ENCODE measurements at regions not wholly inside any gene's neighbourhood (a gene's known extent, or its start where the extent isn't known, plus 50 kb on each side); places are given as distances from the start of the nearest gene placed in this dataset.

DNA sequence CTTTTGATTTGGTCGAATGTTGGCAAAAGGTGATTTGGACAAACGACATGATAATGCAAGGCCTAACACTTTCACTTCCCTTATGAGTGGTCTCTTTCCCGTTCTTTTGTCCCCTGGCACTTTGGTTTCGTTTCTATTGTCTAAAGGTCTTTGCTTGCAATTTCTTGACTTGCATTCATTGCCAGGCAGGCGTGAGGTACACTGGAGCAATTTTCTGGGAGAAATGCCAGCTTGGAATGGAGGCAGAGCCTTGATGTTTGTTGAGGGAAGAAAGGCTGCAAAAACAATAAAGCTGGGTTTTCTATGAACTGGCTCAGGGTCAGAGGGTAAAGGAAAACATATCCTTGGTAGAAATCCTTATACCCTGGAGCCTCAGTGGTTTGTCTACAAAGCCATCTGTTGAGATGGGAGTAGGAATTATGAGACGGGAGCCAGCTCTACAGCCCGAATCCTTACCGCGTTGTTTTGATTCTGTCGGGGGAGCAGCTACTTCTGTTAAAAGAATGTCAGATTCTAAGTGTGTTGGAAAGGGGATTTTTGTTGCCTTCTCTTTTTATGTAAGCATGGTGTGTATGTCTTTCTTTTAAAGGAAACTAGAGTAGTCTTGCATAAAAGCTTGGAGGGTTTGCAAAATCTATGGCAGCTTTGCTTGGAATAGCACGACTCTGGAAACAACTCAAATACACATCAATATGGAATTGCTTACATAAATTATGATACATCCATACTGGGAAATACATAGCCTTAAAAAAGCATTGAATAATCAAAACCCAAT lies 158.9 kb downstream of the RMI1 start:
- no peak overlapping the region for H3K4me3 ChIP-seq (ENCODE audit: low read length)

DNA sequence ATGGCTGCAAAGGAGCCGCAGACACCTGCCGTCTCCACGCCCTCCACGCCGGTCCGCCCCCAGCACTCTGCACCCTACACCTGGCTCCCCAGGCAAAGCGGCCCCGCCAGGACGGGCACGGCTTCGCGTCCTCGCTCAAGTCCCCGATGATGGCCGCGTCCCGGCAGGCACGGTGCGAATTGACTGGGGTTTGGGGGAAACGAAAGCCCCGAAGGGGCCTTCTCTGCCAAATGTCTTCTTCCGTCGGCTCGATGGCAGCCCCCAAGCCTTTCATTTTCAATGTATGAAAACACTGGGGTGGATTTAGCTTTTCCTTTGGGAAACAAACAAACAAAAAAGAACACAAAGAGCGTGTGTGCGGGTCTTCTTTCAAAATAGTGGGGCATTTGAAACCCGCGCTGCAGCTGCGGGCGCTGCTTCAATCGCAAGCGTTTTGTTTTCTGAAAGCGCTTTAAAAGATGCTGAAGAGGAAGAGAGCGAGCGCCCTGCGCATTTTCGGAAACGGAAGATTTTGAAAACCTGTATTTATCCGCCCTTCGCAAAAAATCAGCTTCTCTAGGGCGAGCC lies 160.0 kb downstream of the RMI1 start:
- DNase-seq (ENCODE audit: low read depth): no peak
- TF ChIP-seq CTCF (IDR thresholded peaks at IDR 0.05; ENCODE audit: insufficient read depth, low read depth, low read length, missing control alignments): no peak
- peak overlapping the region; percentile 36 for H3K4me3 ChIP-seq (ENCODE audit: low read length)

More for the DNA sequence above, 158.9 kb downstream of the RMI1 start:
- no peak for TF ChIP-seq CTCF (IDR thresholded peaks at IDR 0.05; ENCODE audit: insufficient read depth, low read depth, low read length, missing control alignments)
- DNase-seq (ENCODE audit: low read depth): peak; percentile 41

DNA sequence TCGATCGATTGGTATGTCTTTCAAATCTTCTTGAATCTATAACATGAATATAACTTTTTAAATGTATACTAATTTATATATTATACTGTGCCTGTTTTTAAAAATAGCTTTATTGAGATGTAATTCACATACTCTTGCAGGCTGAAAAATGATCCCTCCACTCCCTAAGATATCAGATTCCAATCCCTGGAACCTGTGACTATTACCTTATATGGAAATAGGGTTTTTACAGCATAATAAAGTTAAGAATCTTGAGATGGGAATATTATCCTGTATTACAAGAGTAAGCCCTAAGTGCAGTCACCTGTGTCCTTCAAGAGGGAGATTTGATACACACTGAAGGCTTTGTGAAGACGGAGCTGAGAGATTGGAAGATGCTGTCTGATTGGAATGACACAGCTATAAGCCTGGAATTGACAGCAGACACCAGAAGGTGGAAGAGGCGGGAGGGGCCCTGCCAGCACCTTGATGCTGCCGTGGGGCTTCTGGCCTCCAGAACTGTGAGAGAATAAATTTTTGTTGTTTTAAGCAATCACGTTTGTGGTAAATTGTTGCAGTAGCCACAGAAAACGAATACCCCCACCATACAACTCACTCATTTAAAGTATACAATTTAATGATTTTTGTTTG lies 161.3 kb downstream of the RMI1 start:
- TF ChIP-seq CTCF (IDR thresholded peaks at IDR 0.05; ENCODE audit: insufficient read depth, low read depth, low read length, missing control alignments): no peak
- no peak overlapping the region for H3K4me3 ChIP-seq (ENCODE audit: low read length)
- no peak for DNase-seq (ENCODE audit: low read depth)

DNA sequence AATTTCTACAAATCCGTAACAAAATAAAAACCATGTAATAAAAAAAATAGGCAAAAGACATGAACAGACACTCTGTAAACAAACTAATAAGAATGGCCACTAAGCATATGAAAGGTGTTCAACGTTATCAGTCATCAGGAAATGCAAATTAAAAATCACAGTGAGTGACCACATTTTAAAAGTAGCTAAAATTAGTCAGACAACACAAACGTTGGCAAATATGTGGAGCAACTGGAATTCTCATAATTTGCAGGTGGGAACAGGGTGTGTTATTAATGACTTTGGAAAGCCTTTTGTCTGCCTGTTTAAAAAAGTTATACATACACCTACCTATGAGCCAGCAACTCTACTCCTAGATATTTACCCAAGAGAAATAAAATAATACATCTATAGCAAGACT lies 164.4 kb downstream of the RMI1 start:
- DNase-seq (ENCODE audit: low read depth): peak; percentile 66
- H3K4me3 ChIP-seq (ENCODE audit: low read length): no peak overlapping the region
- no peak for TF ChIP-seq CTCF (IDR thresholded peaks at IDR 0.05; ENCODE audit: insufficient read depth, low read depth, low read length, missing control alignments)

DNA sequence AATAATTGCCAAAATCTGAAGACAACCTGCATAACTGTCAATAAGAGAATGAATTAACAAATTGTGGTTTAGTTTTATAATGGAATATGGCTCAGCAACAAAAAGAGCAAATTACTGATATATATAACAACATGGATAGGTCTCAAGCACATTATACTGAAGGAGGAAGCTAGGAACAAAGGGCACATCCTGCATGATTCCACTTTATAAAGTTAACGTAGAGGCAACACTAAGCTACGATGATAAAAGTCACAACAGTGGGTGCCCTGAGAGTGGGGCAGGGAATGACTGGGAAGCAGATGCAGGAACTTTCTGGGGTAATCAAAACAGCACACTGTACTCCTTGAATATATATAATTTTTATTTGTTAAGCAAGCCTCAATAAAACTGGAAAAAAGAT lies 165.2 kb downstream of the RMI1 start:
- no peak overlapping the region for H3K4me3 ChIP-seq (ENCODE audit: low read length)
- no peak for DNase-seq (ENCODE audit: low read depth)
- no peak for TF ChIP-seq CTCF (IDR thresholded peaks at IDR 0.05; ENCODE audit: insufficient read depth, low read depth, low read length, missing control alignments)

GRCh38 chr9:84146893-84147710 lies 166.5 kb downstream of the RMI1 start:
- no peak for TF ChIP-seq CTCF (IDR thresholded peaks at IDR 0.05; ENCODE audit: insufficient read depth, low read depth, low read length, missing control alignments)
- DNase-seq (ENCODE audit: low read depth): no peak
- no peak overlapping the region for H3K4me3 ChIP-seq (ENCODE audit: low read length)
